HepG2 (cell line): ENCODE measurements at regions not wholly inside any gene's neighbourhood (a gene's known extent, or its start where the extent isn't known, plus 50 kb on each side); places are given as distances from the start of the nearest gene placed in this dataset.

ENCODE experiments used
- ATAC-seq: fragments of 200-7000 bp; cut with Tn5 transposase; 3 replicates; pipeline ENCODE4 v1.9.1; 2020; ENCODE audit warnings: mild to moderate bottlenecking, moderate library complexity
- BruUV-seq: library from RNA; stranded (reverse); fragments of 400-500 nt; replicated peaks from 2 replicates; lab custom pipeline; 2021; lab: Mats Ljungman, UMichigan
- CTCF ChIA-PET: fragments of 300-600 bp; formaldehyde crosslinking; extraction: SDS; loops from one replicate; lab custom pipeline; 2021; ENCODE audit warnings: low total read pairs, inconsistent platforms, low intra/inter-chr PET ratio; lab: Yijun Ruan, JAX
- POLR2A ChIA-PET: fragments of 350-600 bp; sonication (Branson Sonifier 250); formaldehyde crosslinking; loops from one replicate; lab custom pipeline; 2020; ENCODE audit warnings: antibody characterized with exemption, inconsistent platforms; lab: Yijun Ruan, JAX
- DNase-seq: peaks from one replicate; pipeline ENCODE4 v3.0.0-alpha.2; 2015; ENCODE audit warnings: low spot score
- FAIRE-seq: peaks from 3 replicates; lab custom pipeline; 2011; peaks lifted over from hg19 to GRCh38; lab: Jason Lieb, UNC
- H2AFZ ChIP-seq: one replicate; pipeline ENCODE4 v1.6.1; 2011; ENCODE audit warnings: low read length, inconsistent platforms
- H3K27ac ChIP-seq: fragments of 300-600 bp; 3 replicates; pipeline ENCODE4 v1.8.0; 2011; ENCODE audit warnings: mixed run types, mild to moderate bottlenecking, mixed read lengths, low read length, inconsistent platforms; ENCODE audit not compliant: insufficient read depth; ENCODE audit errors: extremely low read length
- H3K27me3 ChIP-seq, 2 experiments: fragments of 200-600 bp in 1 of 2; 2 replicates in 1 of 2; 3 replicates in 1 of 2; pipeline versions ENCODE4 v1.6.0 to v1.8.0; 2011; ENCODE audit warnings: low read length in 2 of 2, mild to moderate bottlenecking in 2 of 2, moderate library complexity in 2 of 2, inconsistent platforms in 1 of 2; ENCODE audit not compliant: insufficient read depth in 2 of 2, control insufficient read depth in 1 of 2
- H3K36me3 ChIP-seq, 2 experiments: fragments of 200-600 bp in 1 of 2; replicated peaks in 1 of 2; 2 replicates in 1 of 2; 3 replicates in 1 of 2; pipeline versions ENCODE4 v1.5.1 to v1.8.0; 2011; ENCODE audit warnings: low read length in 2 of 2, inconsistent platforms in 1 of 2; ENCODE audit not compliant: insufficient read depth in 2 of 2, control insufficient read depth in 1 of 2
- H3K4me1 ChIP-seq: 2 replicates; pipeline ENCODE4 v1.5.1; 2012; ENCODE audit warnings: low read length, inconsistent platforms; ENCODE audit not compliant: insufficient read depth
- H3K4me2 ChIP-seq: 2 replicates; pipeline ENCODE4 v1.6.0; 2011; ENCODE audit warnings: low read depth, low read length, inconsistent platforms
- H3K4me3 ChIP-seq, 3 experiments: fragments of 200-600 bp in 1 of 3; sonication (generic), shearing (Covaris generic) in 1 of 3; replicated peaks in 1 of 3; 2 replicates each; pipeline ENCODE4 v1.5.1; 2011 to 2016; ENCODE audit warnings: low read length in 3 of 3, inconsistent platforms in 2 of 3, low read depth in 2 of 3, mild to moderate bottlenecking in 2 of 3, control low read depth in 1 of 3, mixed read lengths in 1 of 3; ENCODE audit not compliant: insufficient read depth in 1 of 3
- H3K79me2 ChIP-seq: one replicate; pipeline ENCODE4 v1.6.1; 2011; ENCODE audit warnings: low read length, inconsistent platforms; ENCODE audit not compliant: insufficient read depth
- H3K9ac ChIP-seq: 2 replicates; pipeline ENCODE4 v1.6.0; 2011; ENCODE audit warnings: mild to moderate bottlenecking, low read depth, low read length, inconsistent platforms; ENCODE audit not compliant: insufficient read depth
- H3K9me3 ChIP-seq: 2 replicates; pipeline ENCODE4 v1.5.1; 2012; ENCODE audit warnings: mild to moderate bottlenecking, low read length
- H4K20me1 ChIP-seq: 2 replicates; pipeline ENCODE4 v1.6.0; 2011; ENCODE audit warnings: inconsistent platforms, mild to moderate bottlenecking, low read length, moderate library complexity; ENCODE audit not compliant: insufficient read depth
- ADNP ChIP-seq: sonication (generic); formaldehyde crosslinking; IDR thresholded peaks from 2 replicates; pipeline ENCODE4 v1.4.0; 2020; ENCODE audit warnings: missing genetic modification reagents
- DDIT3 ChIP-seq: sonication (generic); formaldehyde crosslinking; IDR thresholded peaks from 2 replicates; pipeline ENCODE4 v1.4.0; 2020; ENCODE audit warnings: mild to moderate bottlenecking, missing genetic modification reagents
- KLF12 ChIP-seq: sonication (generic); formaldehyde crosslinking; IDR thresholded peaks from 2 replicates; pipeline ENCODE4 v1.4.0; 2020; ENCODE audit warnings: missing genetic modification reagents, borderline replicate concordance
- NFKBIZ ChIP-seq: IDR thresholded peaks from 2 replicates; pipeline ENCODE4 v1.6.1; 2018; ENCODE audit warnings: missing genetic modification reagents, missing compliant biosample characterization
- PCBP1 ChIP-seq: fragments of 200-400 bp; formaldehyde crosslinking; IDR thresholded peaks from 2 replicates; pipeline ENCODE4 v1.6.1; 2017; ENCODE audit warnings: mild to moderate bottlenecking, low read depth, low read length, borderline replicate concordance
- SAP130 ChIP-seq: IDR thresholded peaks from 2 replicates; pipeline ENCODE4 v1.6.1; 2016; ENCODE audit warnings: low read depth
- ZNF276 ChIP-seq: sonication (generic); formaldehyde crosslinking; IDR thresholded peaks from 2 replicates; pipeline ENCODE4 v1.4.0; 2020; ENCODE audit warnings: mild to moderate bottlenecking, low read depth, missing genetic modification reagents
- ZNF441 ChIP-seq: sonication (generic); formaldehyde crosslinking; IDR thresholded peaks from 2 replicates; pipeline ENCODE4 v1.7.0; 2021; ENCODE audit warnings: missing genetic modification reagents, borderline replicate concordance
- ZNF557 ChIP-seq: sonication (generic); formaldehyde crosslinking; IDR thresholded peaks from 2 replicates; pipeline ENCODE4 v1.4.0; 2020; ENCODE audit warnings: missing genetic modification reagents
- ZNF709 ChIP-seq: sonication (generic); formaldehyde crosslinking; IDR thresholded peaks from 2 replicates; pipeline ENCODE4 v1.5.0; 2020; ENCODE audit warnings: mild to moderate bottlenecking, missing genetic modification reagents
- WGBS: methylation state at CpG from one replicate; pipeline ENCODE4 v1.1.6; 2017; ENCODE audit warnings: low lambda C conversion rate; 5-methylcytosine and 5-hydroxymethylcytosine counted together
- in situ Hi-C: cut with HindIII; loops from 2 replicates; pipeline ENCODE4 v1.10.0; 2017; ENCODE audit warnings: low pct_unique_long_range_greater_than_20kb; ENCODE audit not compliant: extremely low pct_ligation_motif_present
- intact Hi-C: fragments of 100-400 bp; cut with micrococcal nuclease; formaldehyde crosslinking; loops from one replicate; pipeline ENCODE4 v1.10.0; 2022; ENCODE audit not compliant: unreplicated experiment
- TF ChIP-seq, protein P1 (sequence below): IDR thresholded peaks from 2 replicates; pipeline ENCODE4 v1.6.1; 2016; ENCODE audit warnings: low read depth, borderline replicate concordance
- TF ChIP-seq, protein P2 (sequence below): sonication (generic); formaldehyde crosslinking; IDR thresholded peaks from 2 replicates; pipeline ENCODE4 v1.8.0; 2022; ENCODE audit warnings: mild to moderate bottlenecking, missing genetic modification reagents, borderline replicate concordance

DNA sequence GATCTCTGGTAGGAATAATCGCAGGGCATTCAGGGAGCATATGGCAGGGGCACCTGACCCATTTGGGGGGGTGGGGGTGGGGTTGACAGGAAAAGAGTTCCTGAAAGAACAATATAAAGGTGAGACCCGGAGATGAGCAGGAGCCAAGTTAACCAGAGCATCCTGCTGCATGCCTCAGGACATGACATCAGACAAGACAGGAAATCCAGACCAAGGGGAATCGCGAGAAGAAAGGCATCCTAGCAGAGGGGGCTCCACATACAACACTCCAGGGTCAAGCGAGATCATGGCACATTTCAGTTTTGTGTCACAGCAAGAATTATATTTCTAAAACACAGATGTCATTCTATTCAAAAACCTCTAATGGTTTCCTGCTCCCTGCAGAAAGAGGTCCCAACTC, 393.1 kb downstream of the COG6 start:
- no peaks in the 10 kb centered on the region for H4K20me1 ChIP-seq
- FAIRE-seq (no peak), ATAC-seq (no peak), DNase-seq (no peak)
- WGBS: 32% methylated on average over 5 of the region's 5 CpGs
- H3K36me3 ChIP-seq: no peaks in the 10 kb centered on the region
- intact Hi-C loops (no loop called here), in situ Hi-C loops (no loop called here)
- no TSS peak for BruUV-seq
- no peaks in the 10 kb centered on the region for H3K9me3 ChIP-seq
- H3K79me2 ChIP-seq: no peaks in the 10 kb centered on the region
- H3K4me1 ChIP-seq: peaks cover 6% of the 10 kb centered on the region
- TF ChIP-seq SAP130 (CRISPR knock-in tag): no peak
- TF ChIP-seq DDIT3 (CRISPR knock-in tag): no peak
- TF ChIP-seq KLF12: no peak
- no peak for TF ChIP-seq ZNF709
- TF ChIP-seq, protein P1, sequence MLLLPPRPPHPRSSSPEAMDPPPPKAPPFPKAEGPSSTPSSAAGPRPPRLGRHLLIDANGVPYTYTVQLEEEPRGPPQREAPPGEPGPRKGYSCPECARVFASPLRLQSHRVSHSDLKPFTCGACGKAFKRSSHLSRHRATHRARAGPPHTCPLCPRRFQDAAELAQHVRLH: no peak
- TF ChIP-seq, protein P2, sequence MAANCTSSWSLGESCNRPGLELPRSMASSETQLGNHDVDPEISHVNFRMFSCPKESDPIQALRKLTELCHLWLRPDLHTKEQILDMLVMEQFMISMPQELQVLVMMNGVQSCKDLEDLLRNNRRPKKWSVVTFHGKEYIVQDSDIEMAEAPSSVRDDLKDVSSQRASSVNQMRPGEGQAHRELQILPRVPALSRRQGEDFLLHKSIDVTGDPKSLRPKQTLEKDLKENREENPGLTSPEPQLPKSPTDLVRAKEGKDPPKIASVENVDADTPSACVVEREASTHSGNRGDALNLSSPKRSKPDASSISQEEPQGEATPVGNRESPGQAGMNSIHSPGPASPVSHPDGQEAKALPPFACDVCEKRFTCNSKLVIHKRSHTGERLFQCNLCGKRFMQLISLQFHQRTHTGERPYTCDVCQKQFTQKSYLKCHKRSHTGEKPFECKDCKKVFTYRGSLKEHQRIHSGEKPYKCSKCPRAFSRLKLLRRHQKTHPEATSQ (CRISPR knock-in tag): no peak
- no peak for TF ChIP-seq ZNF557
- TF ChIP-seq ADNP (CRISPR knock-in tag): no peak
- TF ChIP-seq ZNF276: no peak
- no peak for TF ChIP-seq PCBP1
- TF ChIP-seq ZNF441 (CRISPR knock-in tag): no peak
- no peak for TF ChIP-seq NFKBIZ
- POLR2A ChIA-PET: no interaction called here
- CTCF ChIA-PET: no interaction called here
- no peaks in the 10 kb centered on the region for H3K27me3 ChIP-seq
- no peak overlapping the region for H3K4me3 ChIP-seq
- H3K4me2 ChIP-seq: no peak overlapping the region
- no peak overlapping the region for H3K9ac ChIP-seq
- H3K27ac ChIP-seq: no peak overlapping the region
- H2AFZ ChIP-seq: no peak overlapping the region
